Activated naive CD4-positive, alpha-beta T cell (primary cell): ENCODE measurements at regions not wholly inside any gene's neighbourhood (a gene's known extent, or its start where the extent isn't known, plus 50 kb on each side); places are given as distances from the start of the nearest gene placed in this dataset.

ENCODE experiments used
- DNase-seq, 4 experiments: peaks; one replicate each; lab custom pipeline; 2025; lab: John Stamatoyannopoulos, UW

GRCh38 chr5:56320686-56321085 lies 87.6 kb upstream of the ANKRD55 start:
- DNase-seq, result no peak

GRCh38 chr5:56319526-56320181 lies 86.5 kb upstream of the ANKRD55 start:
- DNase-seq, result no peak

- DNase-seq, result no peak
These were observed 84.9 kb upstream of the ANKRD55 start for GRCh38 chr5:56317923-56318561.

DNA sequence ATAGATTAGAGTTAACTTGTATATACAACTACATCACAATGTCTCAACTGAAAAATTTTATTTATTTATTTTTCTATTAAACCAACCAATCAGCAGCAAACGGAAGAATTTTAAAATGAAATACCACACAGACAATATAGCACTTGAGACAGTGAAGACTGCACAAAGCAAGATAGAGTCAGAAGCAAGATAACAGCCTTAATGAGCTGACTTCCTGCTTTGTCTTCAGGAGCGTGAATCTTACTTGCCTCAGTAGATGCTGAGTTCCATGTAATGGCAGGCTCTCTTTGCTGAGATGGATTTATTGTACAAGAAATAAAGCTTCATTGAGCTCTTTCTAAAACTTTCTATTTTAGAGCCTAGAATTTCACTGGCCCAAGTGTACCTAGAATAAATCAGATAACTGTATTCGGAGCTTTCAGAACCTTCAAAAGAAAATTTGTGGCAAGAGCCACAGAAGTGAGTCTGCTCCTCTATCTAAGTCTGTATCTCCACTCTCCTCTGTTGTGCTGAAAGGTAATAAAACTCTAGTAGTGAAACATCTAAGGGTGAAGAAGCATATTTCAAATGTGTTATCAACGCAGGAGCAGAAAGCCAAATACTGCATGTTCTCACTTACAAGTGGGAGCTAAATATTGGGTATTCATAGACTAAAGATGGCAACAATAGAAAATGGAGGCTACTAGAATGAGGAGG lies 83.3 kb upstream of the ANKRD55 start:
- DNase-seq, result no peak

GRCh38 chr5:56314529-56314928 lies 81.4 kb upstream of the ANKRD55 start:
- DNase-seq, result no peak

DNA sequence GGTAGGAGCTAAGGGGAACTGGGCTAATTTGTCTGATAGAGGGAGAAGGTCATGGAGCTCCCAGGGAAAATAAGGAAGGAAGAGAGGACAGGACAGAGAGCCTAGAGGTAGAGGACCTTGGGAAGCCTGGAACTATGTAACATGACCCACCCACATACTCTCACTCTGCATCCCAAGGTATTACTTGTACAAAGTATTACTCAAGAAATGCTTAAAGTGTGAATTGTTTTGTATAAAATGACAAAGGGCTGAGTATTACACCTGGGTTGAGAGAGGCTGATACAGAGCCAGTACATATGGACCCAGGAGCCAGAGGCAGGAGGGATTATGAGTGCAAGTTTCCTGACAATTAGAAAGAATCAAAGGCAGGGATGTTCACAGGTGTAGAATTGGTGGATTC lies 80.5 kb upstream of the ANKRD55 start:
- no peak for DNase-seq

- no peak for DNase-seq
These were observed 79.9 kb upstream of the ANKRD55 start for GRCh38 chr5:56313004-56313531.

GRCh38 chr5:56311306-56311905 lies 78.3 kb upstream of the ANKRD55 start:
- DNase-seq, result no peak

- no peak for DNase-seq
These were observed 77.6 kb upstream of the ANKRD55 start for GRCh38 chr5:56310711-56311204.

GRCh38 chr5:56309262-56309826 lies 76.2 kb upstream of the ANKRD55 start:
- no peak for DNase-seq

DNA sequence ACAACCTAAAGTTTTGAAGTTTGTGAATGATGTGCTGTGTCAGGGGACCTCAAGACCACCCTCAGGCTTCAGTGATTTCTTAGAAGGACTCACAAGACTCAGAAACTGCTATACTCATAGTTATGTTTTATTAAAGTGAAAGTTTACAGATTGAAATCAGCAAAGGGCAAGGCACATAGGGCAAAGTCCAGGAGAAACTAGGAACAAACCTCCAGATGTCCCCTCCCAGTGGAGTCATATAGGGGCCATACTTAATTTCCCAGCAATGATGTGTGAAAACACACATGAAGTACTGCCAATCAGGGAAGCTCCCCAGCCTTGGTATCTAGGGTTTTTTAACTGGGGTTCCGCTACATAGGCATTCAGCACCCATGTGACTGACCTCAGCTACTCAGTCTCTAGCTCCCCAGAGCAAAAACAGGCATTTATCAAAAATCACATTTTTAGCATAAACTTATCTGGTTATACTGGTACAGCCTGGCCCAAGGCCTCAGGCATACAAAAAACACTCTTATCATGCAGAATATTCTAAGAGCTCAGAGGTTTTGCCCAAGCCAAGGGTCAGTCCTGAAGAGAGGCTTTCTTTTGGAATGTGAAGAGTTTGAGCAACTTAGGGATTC lies 74.7 kb upstream of the ANKRD55 start:
- DNase-seq, result no peak

- no peak for DNase-seq
These were observed 73.5 kb upstream of the ANKRD55 start for GRCh38 chr5:56306433-56307150.

DNA sequence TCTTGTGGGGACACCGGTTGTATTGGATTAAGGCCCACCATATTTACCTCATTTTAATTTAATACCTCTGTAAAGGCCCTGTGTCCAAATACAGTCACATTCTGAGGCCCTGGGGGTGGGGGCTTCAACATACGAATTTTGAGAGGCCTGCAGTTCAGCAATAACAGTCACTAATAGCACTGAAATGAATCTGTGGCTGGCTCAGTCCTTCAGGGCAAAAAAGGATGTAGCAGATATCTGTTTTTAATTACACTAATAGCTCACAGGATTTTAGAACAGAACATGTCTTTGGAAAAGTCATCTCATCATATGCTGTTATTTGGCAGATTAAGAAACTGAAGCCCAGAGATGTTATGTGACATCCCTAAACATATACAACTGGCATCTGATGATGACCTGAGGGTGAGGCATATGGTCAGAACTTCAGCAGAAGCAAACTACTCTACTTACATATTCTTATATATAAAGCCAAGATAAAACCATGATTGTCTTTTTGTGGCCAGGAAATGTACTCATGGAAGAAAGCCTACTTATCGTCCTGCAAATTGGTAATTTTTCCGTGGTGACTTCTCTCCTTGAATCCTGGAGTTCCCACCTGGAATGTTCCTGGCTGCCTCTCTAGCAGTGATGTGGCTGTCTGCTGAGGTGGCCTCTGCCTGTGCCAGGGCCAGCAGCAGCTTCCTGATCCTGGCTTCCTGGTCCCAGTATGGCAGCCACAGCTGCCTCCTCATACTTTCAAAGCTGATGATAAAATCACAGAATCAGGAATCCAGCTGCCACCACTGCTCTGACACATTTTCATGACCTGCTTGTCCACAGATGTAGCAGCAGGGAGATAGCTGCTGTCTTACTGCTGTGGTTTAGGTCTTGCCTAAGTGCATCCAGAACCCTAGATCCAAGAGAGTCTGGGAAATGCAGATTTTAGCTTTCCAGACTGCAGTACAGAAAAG lies 72.1 kb upstream of the ANKRD55 start:
- DNase-seq, result no peak

DNA sequence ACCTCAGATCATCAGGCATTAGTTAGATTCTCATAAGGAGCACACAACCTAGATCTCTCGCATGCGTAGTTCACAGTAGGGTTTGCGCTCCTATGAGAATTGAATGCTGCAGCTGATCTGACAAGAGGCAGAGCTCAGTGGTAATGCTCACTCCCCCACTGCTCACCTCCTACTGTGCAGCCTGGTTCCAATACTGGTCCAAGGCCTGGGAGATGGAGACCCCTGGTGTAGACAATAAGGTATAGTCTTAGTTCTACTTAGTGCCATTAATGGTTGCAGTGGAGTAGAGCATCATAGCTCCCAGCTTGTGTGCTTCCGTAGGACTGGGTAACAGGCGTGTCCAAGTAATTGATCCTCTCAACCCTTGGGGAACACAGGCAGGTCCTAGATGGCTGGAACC lies 70.4 kb upstream of the ANKRD55 start:
- no peak for DNase-seq

DNA sequence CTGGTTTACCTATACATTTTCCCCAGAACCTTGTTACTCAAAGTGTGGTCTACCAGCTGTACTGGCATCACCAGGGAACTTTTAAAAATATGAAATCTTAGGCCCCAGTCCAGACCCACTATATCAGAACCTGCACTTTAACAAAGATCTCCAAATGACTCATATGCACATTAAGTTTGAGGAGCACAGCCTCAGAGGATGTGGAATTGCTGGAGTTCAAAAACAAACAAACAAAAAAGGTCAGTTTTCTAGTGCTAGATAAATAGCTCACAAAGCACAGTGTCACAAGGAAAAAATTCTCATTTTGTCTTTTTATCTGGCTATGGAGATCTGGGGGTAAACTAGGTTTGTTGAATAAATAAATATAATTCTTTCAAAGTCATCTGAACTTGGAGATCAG lies 68.9 kb upstream of the ANKRD55 start:
- no peak for DNase-seq

GRCh38 chr5:56301069-56301468 lies 67.9 kb upstream of the ANKRD55 start:
- DNase-seq, result no peak

GRCh38 chr5:56299212-56299611 lies 66.1 kb upstream of the ANKRD55 start:
- no peak for DNase-seq

DNA sequence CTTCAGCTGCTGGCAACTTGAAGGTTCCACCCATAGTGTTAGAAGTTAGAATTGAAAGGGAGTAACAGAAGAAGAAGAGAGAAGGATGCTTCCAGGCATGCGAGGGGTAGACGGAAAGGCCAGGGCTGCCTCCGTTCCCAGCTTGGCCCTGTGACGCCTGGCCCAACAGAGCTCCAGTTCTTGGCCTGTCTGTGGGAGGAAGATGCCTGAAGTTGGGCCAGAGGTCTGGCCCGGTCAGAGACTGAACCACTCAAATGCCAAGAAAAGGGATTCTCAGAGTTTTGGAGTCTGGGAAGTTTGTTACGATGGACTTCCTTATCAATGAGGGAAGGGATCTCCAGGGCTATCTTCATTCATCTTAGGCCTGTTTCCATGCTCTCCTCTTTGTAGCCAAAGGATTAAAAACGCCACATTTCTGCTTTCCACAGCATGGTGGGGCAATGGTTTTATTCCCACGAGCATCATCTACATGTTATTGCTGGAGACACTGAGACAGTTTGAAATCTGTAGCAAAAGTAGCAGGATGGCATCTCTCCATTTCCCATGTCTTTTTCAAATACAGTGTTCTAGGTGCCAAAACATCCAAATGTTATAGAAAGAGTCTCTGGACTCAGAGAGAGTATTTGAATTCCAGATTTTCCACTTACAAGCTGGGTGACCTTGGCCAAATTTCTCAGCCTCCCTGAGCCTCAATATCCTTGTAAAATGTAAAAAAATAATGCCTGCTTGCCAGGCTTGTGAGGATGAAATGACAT lies 65.4 kb upstream of the ANKRD55 start:
- no peak for DNase-seq

GRCh38 chr5:56297851-56298250 lies 64.7 kb upstream of the ANKRD55 start:
- DNase-seq, result no peak
